ENCODE measurements at regions not wholly inside any gene's neighbourhood (a gene's known extent, or its start where the extent isn't known, plus 50 kb on each side); places are given as distances from the start of the nearest gene placed in this dataset.

DNA sequence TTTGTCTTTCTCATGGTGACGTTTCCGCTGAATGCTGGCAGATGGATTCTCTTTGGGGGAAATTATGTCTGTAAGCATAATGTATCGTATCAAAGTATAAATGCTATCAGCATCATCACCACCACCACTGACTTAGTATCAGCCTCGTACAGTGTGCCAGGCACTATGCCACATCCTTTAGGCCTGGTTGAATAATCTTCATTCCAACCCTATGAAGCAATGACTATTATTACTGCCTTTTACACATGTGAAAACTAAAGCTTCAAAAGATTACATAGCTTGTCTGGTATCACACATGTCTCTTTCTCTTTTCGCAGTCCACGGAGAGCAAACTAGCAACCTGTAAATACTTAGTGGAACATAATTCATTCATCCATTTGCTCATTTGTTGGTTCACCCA lies 166.7 kb upstream of the PRICKLE2 start:
- Histone ChIP-seq H4K12ac (ENCODE audit: low read depth, low read length) (no peak overlapping the region), H3K23ac (ENCODE audit: low read length) (no peak overlapping the region), H4K91ac (ENCODE audit: low read depth, low read length) (no peak overlapping the region), H2BK12ac (ENCODE audit: low read length) (no peak overlapping the region), H3K4me3 (ENCODE audit: low read depth, low read length) (no peak overlapping the region), H3K9ac (ENCODE audit: low read length) (no peak overlapping the region), H3K36me3 (ENCODE audit: control insufficient read depth in 1 of 2, insufficient read depth in 2 of 2, low read length in 2 of 2) (no peaks in the 10 kb centered on the region), H3K4ac (ENCODE audit: low read depth, low read length) (no peak overlapping the region), H4K8ac (ENCODE audit: low read depth, low read length) (no peak overlapping the region), H3K18ac (ENCODE audit: low read length) (no peak overlapping the region), H3K4me1 (ENCODE audit: control insufficient read depth in 1 of 2, insufficient read depth in 2 of 2, low read length in 2 of 2) (peaks cover 4 to 8% of the 10 kb centered on the region in 2 experiments), H3K4me2 (ENCODE audit: low read length) (no peak overlapping the region), H3K9me3 (ENCODE audit: insufficient read depth, low read depth, low read length) (no peaks in the 10 kb centered on the region), H2BK120ac (ENCODE audit: insufficient read depth, low read length, poor library complexity) (no peak overlapping the region), H2AK5ac (ENCODE audit: low read length) (no peak overlapping the region), H3K79me1 (ENCODE audit: low read length) (peaks cover 6% of the 10 kb centered on the region), H3K14ac (ENCODE audit: low read length) (no peak overlapping the region), H3K79me2 (ENCODE audit: control insufficient read depth, insufficient read depth, low read length, poor library complexity) (no peaks in the 10 kb centered on the region), H2BK5ac (ENCODE audit: low read depth, low read length, poor library complexity) (no peak overlapping the region), H2AFZ (ENCODE audit: insufficient read depth, low read length, poor library complexity) (no peak overlapping the region), H3K27ac (ENCODE audit: low read depth, low read length) (no peak overlapping the region), H3K27me3 (ENCODE audit: insufficient read depth, low read length) (no peaks in the 10 kb centered on the region)
- WGBS (ENCODE audit: extremely low coverage, insufficient coverage, insufficient read length), result no CpG with 5 or more reads among the region's 6 CpGs
- DNase-seq, result no peak

DNA sequence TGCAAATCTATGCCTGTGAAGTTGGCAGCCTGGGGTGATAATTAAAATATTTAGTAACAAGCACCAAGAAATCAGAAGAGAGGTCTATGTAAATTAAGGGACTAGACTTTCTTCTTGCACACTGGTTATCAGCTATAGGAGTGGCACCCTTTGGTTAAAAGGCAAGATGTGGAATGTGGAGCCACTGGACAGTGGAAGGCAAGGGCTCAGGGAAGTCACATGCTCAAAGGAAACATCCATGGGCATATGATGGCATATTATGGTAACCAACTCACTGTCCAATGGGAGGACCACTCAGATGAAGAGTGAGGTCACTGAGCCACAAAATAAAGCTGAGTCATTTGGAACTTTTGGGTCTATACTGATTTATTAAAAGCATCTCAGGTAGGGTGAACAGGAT lies 165.6 kb upstream of the PRICKLE2 start:
- H3K27me3 ChIP-seq (ENCODE audit: insufficient read depth, low read length), result no peaks in the 10 kb centered on the region
- no peak overlapping the region for H2BK12ac ChIP-seq (ENCODE audit: low read length)
- no peak for DNase-seq
- no peak overlapping the region for H2BK5ac ChIP-seq (ENCODE audit: low read depth, low read length, poor library complexity)
- no peak overlapping the region for H3K4me2 ChIP-seq (ENCODE audit: low read length)
- no peak overlapping the region for H2BK120ac ChIP-seq (ENCODE audit: insufficient read depth, low read length, poor library complexity)
- no peak overlapping the region for H3K14ac ChIP-seq (ENCODE audit: low read length)
- no peak overlapping the region for H3K9ac ChIP-seq (ENCODE audit: low read length)
- H3K18ac ChIP-seq (ENCODE audit: low read length), result no peak overlapping the region
- no peaks in the 10 kb centered on the region for H3K9me3 ChIP-seq (ENCODE audit: insufficient read depth, low read depth, low read length)
- no peak overlapping the region for H3K4me3 ChIP-seq (ENCODE audit: low read depth, low read length)
- H3K4ac ChIP-seq (ENCODE audit: low read depth, low read length), result no peak overlapping the region
- no peaks in the 10 kb centered on the region for H3K79me2 ChIP-seq (ENCODE audit: control insufficient read depth, insufficient read depth, low read length, poor library complexity)
- H3K23ac ChIP-seq (ENCODE audit: low read length), result no peak overlapping the region
- no peak overlapping the region for H3K27ac ChIP-seq (ENCODE audit: low read depth, low read length)
- H3K36me3 ChIP-seq (ENCODE audit: control insufficient read depth in 1 of 2, insufficient read depth in 2 of 2, low read length in 2 of 2), result no peaks in the 10 kb centered on the region
- H4K12ac ChIP-seq (ENCODE audit: low read depth, low read length), result no peak overlapping the region
- no peak overlapping the region for H2AFZ ChIP-seq (ENCODE audit: insufficient read depth, low read length, poor library complexity)
- no peak overlapping the region for H4K91ac ChIP-seq (ENCODE audit: low read depth, low read length)
- peaks cover 0 to 4% of the 10 kb centered on the region in 2 experiments for H3K4me1 ChIP-seq (ENCODE audit: control insufficient read depth in 1 of 2, insufficient read depth in 2 of 2, low read length in 2 of 2)
- H4K8ac ChIP-seq (ENCODE audit: low read depth, low read length), result no peak overlapping the region
- H2AK5ac ChIP-seq (ENCODE audit: low read length), result no peak overlapping the region
- peaks cover 3% of the 10 kb centered on the region for H3K79me1 ChIP-seq (ENCODE audit: low read length)

DNA sequence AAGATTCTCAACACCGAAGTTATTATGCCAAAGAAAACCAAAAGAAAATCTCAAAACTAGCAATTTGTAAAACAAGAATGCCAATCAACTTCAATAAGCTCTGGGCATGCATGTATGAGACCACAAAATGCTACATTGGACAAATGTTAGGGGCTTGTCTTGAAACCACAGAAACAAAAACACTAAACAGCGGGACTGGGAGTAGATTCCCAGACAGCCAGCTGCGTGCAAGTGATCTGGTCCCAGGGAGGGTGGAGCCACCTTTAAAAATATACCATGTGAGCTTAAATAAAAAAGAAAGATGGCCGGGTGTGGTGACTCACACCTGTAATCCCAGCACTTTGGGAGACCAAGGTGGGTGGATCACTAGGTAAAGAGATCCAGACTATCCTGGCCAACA lies 163.6 kb upstream of the PRICKLE2 start:
- H3K79me2 ChIP-seq (ENCODE audit: control insufficient read depth, insufficient read depth, low read length, poor library complexity), result no peaks in the 10 kb centered on the region
- no peak overlapping the region for H2BK12ac ChIP-seq (ENCODE audit: low read length)
- H3K27ac ChIP-seq (ENCODE audit: low read depth, low read length), result no peak overlapping the region
- no peak overlapping the region for H4K91ac ChIP-seq (ENCODE audit: low read depth, low read length)
- H2BK5ac ChIP-seq (ENCODE audit: low read depth, low read length, poor library complexity), result no peak overlapping the region
- H2AFZ ChIP-seq (ENCODE audit: insufficient read depth, low read length, poor library complexity), result no peak overlapping the region
- H2AK5ac ChIP-seq (ENCODE audit: low read length), result no peak overlapping the region
- H3K4me2 ChIP-seq (ENCODE audit: low read length), result no peak overlapping the region
- no peak for DNase-seq
- H3K27me3 ChIP-seq (ENCODE audit: insufficient read depth, low read length), result no peaks in the 10 kb centered on the region
- no peak overlapping the region for H3K4me3 ChIP-seq (ENCODE audit: low read depth, low read length)
- H3K14ac ChIP-seq (ENCODE audit: low read length), result no peak overlapping the region
- no peak overlapping the region for H3K9ac ChIP-seq (ENCODE audit: low read length)
- no peak overlapping the region for H4K8ac ChIP-seq (ENCODE audit: low read depth, low read length)
- no CpG with 5 or more reads among the region's 4 CpGs for WGBS (ENCODE audit: extremely low coverage, insufficient coverage, insufficient read length)
- H3K4me1 ChIP-seq (ENCODE audit: control insufficient read depth in 1 of 2, insufficient read depth in 2 of 2, low read length in 2 of 2), result peaks cover 0 to 4% of the 10 kb centered on the region in 2 experiments
- no peaks in the 10 kb centered on the region for H3K9me3 ChIP-seq (ENCODE audit: insufficient read depth, low read depth, low read length)
- H3K36me3 ChIP-seq (ENCODE audit: control insufficient read depth in 1 of 2, insufficient read depth in 2 of 2, low read length in 2 of 2), result no peaks in the 10 kb centered on the region
- H3K4ac ChIP-seq (ENCODE audit: low read depth, low read length), result no peak overlapping the region
- H3K23ac ChIP-seq (ENCODE audit: low read length), result no peak overlapping the region
- H3K18ac ChIP-seq (ENCODE audit: low read length), result no peak overlapping the region
- H3K79me1 ChIP-seq (ENCODE audit: low read length), result peaks cover 3% of the 10 kb centered on the region
- no peak overlapping the region for H4K12ac ChIP-seq (ENCODE audit: low read depth, low read length)
- H2BK120ac ChIP-seq (ENCODE audit: insufficient read depth, low read length, poor library complexity), result no peak overlapping the region

DNA sequence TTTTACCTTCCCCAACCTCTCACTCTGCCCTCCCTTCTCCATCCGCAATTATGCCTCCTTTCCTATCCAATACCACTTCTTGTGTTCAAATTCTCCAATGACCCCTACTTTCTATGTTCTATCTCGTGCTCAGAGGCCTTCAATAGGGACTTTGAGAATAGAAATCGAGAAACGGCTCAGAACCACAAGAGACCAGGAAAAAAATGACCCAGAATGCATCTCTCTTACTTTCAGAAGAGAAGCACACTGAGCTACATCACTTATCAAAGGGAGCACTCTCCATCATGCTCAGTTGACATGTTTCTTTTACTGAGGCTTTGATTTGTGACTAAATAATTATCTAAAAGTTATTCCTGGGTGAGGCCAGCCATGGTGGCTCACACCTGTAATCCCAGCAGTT lies 162.4 kb upstream of the PRICKLE2 start:
- Histone ChIP-seq H3K4me1 (ENCODE audit: control insufficient read depth in 1 of 2, insufficient read depth in 2 of 2, low read length in 2 of 2) (no peaks in the 10 kb centered on the region), H4K8ac (ENCODE audit: low read depth, low read length) (no peak overlapping the region), H3K9me3 (ENCODE audit: insufficient read depth, low read depth, low read length) (no peaks in the 10 kb centered on the region), H3K23ac (ENCODE audit: low read length) (no peak overlapping the region), H3K4me3 (ENCODE audit: low read depth, low read length) (no peak overlapping the region), H3K36me3 (ENCODE audit: control insufficient read depth in 1 of 2, insufficient read depth in 2 of 2, low read length in 2 of 2) (no peaks in the 10 kb centered on the region), H2BK120ac (ENCODE audit: insufficient read depth, low read length, poor library complexity) (no peak overlapping the region), H3K79me2 (ENCODE audit: control insufficient read depth, insufficient read depth, low read length, poor library complexity) (no peaks in the 10 kb centered on the region), H3K14ac (ENCODE audit: low read length) (no peak overlapping the region), H2AK5ac (ENCODE audit: low read length) (no peak overlapping the region), H2BK5ac (ENCODE audit: low read depth, low read length, poor library complexity) (no peak overlapping the region), H3K18ac (ENCODE audit: low read length) (no peak overlapping the region), H2BK12ac (ENCODE audit: low read length) (no peak overlapping the region), H3K9ac (ENCODE audit: low read length) (no peak overlapping the region), H3K27ac (ENCODE audit: low read depth, low read length) (no peak overlapping the region), H3K4me2 (ENCODE audit: low read length) (no peak overlapping the region), H2AFZ (ENCODE audit: insufficient read depth, low read length, poor library complexity) (no peak overlapping the region), H3K27me3 (ENCODE audit: insufficient read depth, low read length) (no peaks in the 10 kb centered on the region), H4K12ac (ENCODE audit: low read depth, low read length) (no peak overlapping the region), H4K91ac (ENCODE audit: low read depth, low read length) (no peak overlapping the region), H3K4ac (ENCODE audit: low read depth, low read length) (no peak overlapping the region), H3K79me1 (ENCODE audit: low read length) (no peaks in the 10 kb centered on the region)
- no CpG with 5 or more reads among the region's 4 CpGs for WGBS (ENCODE audit: extremely low coverage, insufficient coverage, insufficient read length)
- DNase-seq, result no peak

Data from trophoblast cell (in vitro differentiated cells and primary cell).